ENCODE measurements at regions not wholly inside any gene's neighbourhood (a gene's known extent, or its start where the extent isn't known, plus 50 kb on each side); places are given as distances from the start of the nearest gene placed in this dataset.
"Not testable (repeated sequence)": the region's sequence is repeated elsewhere in the genome, so short reads cannot be mapped to it uniquely, and the experiment has no call there.

DNA sequence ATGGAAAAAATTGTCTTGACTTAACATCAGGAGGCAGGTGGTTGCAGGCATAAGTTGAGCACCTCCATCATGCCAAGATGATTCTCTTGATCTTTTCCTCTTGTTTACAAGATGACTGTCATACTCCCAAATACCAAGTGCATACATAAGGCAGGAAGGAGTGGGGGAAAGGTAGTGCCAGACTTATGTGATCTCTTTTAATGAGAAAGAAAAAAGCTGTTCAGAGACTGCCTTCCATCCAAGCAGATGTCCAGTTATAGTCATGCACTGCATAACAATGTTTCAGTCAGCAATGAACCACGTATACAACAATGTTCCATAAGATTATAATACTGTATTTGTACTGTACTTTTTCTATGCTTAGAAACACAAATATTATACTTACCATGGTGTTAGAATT lies 135.7 kb downstream of the EHF start:
- no peak for DNase-seq (ENCODE audit: extremely low read depth, low read depth, low spot score)

DNA sequence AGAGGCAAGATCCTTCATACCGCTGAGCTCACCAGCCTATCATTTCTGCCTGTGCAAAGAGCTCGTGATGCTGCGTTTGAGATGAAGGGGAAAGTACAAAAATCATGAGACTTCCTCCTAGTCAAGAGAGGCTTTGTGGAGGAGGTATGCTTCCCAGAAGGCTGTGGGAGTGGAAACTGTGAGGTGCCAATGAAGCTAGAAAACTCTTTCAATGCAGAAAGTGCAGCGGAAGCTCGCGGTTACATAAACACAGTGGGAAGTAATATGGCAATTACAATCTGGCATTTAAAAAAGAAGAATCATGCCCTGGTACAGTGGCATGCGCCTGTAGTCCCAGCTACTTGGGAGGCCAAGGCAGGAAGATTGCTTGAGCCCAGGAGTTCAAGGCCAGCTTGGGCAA lies 134.8 kb downstream of the EHF start:
- no peak for DNase-seq (ENCODE audit: extremely low read depth, low read depth, low spot score)

DNA sequence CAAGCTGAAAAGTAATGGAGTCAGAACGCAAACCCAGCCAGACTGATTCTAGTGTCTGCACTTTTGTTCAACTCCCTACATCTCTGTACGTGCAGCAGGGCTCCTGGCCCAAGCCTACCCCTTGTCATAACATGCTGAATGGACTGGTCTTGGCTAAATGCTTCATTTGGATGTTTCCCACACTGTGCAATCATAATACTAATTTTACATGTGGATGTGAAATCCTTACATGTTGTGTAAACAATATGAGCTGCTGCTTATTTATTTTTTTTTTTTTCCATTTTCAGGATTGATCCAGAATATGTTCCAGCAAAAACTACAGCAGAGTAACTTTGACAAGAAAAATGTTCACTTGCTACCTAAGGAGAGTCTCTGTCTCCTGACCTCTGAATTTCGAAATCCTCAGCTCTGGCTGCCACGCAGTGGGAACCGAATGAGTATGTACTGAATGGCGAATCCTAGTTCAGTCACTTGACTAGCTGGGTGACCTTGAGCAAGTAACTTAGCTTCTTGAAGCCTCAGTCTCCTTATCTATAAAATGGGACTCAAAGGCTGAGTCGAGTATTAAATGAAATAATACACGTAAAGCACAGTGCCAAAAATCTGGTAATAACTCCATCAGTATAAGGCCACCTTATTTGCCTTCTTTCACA lies 133.4 kb downstream of the EHF start:
- DNase-seq (ENCODE audit: extremely low read depth, low read depth, low spot score): no peak

DNA sequence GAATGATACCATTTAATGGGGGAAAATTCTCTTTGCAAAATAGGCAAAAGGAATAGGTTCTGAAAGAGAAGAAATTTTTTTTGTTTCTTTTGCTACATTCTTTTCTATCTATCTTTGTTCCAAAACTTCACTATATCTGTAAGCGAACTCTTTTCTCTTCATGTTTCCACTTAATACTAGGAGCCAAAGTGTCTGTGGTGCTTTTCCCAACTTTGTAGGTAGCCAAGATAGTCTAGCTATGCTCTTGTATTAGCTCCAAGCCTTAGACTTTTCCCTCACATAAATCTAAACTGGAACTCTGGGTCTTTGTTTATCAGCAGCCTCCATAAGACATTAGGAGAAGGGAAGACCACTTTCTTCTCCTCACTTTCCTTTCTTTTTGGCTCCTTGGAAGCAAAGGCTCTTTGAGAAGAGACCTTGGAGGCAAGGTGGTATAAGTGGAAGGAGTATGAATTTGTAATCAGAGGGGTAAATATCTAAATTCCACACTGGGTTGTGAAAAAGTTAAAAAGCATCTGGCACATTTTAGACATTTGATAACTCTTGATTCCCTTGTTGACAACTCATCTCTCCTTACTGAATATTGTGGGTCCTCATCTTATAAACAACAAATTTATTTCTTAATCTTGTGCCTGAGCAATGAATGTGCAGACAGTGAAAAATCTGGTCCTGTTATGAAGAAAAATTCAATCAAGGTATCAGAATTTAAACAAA lies 130.0 kb downstream of the EHF start:
- DNase-seq (ENCODE audit: extremely low read depth, low read depth, low spot score): no peak

DNA sequence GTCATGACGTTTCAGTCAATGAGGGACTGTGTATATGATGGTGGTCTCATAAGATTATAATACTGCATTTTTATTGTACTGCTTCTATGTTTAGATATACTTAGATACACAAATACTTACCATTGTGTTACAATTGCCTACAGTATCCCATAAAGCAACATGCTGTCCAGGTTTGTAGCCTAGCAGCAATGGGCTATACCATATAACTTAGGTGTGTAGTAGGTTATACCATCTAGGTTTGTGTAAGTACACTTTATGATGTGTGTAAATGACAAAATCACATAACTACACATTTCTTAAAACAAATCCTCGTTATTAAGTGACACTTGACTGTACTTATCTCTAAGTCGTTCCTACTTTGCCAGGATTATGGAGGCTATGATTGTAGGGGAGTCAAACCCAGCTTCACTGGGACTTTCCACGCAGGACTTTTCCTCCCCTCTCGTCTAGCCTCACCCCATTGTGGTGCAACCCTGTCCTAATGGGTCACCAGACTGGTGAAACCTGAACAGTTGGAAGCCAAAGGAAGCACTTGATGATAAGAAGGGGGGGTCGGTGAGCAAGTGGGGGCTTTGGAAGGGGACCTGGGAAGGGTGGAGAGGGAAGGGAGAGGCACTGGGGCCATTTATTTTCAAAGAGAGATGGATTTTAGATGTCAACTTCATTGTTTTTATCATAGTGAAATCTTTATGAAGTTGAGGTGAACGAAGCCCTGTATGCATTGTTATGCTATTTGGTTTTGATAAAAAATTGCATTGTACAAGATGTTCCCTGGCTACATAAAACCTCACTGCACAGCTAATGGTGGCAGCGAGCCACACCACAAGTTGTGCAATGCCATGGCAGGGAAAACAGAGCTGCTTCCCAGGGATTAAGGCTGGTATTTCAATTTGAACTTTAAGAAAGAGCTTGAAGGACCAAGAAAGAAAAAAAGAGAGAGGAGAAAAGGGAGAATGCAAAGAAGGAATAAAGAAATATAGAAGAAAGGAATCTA lies 129.1 kb downstream of the EHF start:
- no peak for DNase-seq (ENCODE audit: extremely low read depth, low read depth, low spot score)

DNA sequence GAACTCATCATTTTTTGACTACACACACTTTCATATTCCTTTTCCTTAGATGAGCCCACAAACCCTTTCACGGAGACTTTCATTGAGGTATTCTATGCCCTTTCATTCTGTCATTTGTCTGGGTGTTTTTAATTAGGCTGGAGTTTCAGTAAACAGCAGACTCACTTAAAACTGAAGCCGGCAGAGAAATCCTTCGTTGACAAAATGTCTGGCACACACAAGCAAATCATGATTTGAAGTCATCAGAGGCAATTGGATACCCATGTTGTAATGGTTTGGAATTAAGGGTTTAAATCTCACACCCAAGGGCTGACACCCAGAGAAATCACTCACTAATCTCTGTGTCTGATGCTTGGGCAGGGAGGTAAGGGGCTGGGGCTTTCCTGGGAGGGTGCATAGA lies 127.1 kb downstream of the EHF start:
- no peak for DNase-seq (ENCODE audit: extremely low read depth, low read depth, low spot score)

DNA sequence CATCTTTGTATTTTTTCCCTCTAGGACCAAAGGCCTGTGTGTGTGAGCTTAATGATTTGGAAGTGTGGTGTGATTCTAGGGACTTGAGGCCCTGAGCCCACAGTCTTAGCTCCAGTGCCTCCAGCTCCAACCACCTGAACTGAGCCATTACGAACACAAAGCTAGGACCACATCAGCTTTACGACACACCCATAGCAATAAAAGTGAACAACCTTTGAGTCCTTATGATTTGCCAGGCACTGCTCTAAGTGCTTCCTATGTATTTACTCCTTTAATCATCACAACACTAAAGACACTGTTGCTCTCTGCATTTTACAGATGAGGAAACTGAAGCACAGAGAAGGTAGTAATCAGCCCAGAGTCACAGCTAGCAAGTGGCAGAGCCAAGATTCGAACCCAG lies 126.4 kb downstream of the EHF start:
- DNase-seq (ENCODE audit: extremely low read depth, low read depth, low spot score): no peak

DNA sequence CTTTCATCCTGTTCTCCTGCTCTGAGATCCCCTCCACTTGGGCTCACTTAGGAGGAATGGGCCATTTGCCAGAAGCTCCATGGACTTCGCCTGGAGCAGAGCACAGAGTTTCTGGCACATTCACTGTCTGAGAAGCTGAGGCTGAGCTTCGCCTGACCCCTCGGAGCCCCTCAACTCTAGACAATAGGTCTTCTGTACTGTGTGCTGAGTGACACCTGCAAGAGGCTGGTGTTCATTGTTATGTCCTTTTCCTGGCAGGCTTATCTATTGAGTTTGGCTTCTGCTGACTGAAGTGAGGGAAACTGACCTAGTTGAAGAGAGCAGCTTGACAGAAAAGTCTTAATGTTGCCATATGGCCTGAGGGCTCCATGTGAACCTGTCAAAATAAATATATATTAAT lies 124.3 kb downstream of the EHF start:
- DNase-seq (ENCODE audit: extremely low read depth, low read depth, low spot score): no peak

DNA sequence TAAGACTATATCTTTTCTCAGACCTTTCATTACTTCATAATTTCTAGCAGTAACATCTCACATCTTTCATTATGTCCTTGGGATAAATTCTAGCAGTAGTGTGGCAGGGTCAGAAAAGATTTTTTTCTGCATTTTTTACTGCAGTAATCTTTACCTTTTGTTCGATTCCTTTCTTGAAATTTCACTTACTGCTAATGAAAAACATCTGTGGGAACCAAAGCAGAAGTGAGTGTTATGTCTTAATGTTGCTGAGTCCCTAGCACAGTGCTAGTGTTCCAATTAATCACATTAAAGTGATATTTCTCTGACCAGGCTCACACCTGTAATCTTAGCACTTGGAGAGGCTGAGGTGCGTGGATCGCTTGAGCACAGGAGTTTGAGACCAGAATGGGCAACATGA lies 123.6 kb downstream of the EHF start:
- no peak for DNase-seq (ENCODE audit: extremely low read depth, low read depth, low spot score)

DNA sequence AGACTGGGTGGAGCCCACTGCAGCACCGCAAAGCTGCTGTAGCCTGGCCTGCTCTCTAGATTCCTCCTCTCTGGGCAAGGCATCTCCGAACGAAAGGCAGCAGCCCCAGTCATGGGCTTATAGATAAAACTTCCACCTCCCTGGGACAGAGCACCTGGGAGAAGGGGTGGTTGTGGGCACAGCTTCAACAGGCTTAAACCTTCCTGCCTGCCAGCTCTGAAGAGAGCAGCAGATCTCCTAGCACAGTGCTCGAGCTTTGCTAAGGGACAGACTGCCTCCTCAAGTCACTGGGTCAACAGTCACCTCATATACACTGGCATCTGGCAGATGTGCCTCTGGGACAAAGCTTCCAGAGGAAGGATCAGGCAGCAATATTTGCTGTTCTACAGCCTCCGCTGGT lies 117.3 kb downstream of the EHF start:
- DNase-seq (ENCODE audit: extremely low read depth, low read depth, low spot score): no peak

DNA sequence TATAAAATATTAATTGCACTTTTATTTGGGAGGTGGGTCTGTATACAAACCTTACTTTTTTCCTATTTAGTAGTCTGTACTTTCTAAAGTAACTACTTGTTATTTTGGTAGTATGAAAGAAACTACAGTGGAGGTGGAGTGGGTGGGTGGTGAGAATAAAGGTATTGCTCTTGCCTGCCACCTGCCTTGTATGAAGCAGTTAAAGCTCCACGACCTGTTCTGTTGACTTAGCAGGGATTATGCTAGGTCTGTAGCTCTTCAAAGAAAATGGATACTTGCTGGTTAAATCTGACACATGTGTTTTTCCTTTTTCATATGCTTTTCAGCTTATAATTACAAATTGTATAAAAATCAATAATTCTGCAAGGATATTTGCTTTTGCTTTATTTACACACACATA lies 111.9 kb downstream of the EHF start:
- no peak for DNase-seq (ENCODE audit: extremely low read depth, low read depth, low spot score)

DNA sequence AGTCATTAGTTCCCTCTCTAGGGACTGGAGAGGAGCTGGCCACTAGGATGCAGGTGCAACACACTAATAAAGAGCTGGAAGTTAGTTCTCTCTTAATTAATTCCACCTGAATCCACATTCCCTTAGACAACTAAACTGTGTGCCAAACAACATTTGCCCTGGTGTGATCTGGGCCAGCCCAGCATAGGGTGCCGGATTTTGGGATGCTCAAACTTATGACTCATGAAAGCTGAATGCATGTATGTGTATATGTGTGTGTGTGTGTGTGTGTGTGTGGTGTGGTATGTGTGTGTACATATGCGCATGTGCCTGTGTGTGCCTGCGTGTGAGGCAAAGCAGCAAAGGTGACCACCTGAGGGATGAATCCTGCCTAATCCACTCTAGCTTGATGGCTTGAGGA lies 110.7 kb downstream of the EHF start:
- DNase-seq (ENCODE audit: extremely low read depth, low read depth, low spot score): no peak

DNA sequence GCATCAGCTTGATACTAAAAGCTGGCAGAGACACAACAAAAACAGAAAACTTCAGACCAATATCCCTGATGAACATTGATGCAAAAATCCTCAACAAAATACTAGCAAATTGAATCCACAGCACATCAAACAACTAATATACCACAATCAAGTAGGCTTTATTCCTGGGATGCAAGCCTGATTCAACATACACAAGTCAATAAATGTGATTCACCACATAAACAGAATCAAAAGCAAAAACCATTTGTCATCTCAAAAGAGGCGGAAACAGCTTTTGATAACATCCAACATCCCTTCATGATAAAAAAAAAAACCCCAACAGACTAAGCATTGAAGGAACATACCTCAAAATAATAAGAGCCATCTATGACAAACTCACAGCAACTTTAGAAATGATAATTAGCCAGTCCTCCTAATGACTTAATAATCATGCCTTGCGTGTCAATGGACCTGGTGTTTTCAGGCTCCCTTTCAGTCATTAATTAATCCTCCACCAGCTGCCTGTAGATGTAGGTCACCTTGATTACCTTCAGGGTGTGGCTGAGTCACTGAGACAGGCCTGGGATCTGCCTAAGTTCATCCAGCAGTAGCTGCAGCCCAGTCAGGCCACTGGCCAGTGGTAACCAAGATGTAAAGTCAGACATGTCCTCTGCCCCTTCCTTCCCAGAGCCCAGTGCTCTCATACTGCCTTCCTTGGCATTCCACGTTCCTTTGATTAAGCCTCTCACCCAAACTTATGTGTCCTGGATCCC lies 109.8 kb downstream of the EHF start:
- no peak for DNase-seq (ENCODE audit: extremely low read depth, low read depth, low spot score)

DNA sequence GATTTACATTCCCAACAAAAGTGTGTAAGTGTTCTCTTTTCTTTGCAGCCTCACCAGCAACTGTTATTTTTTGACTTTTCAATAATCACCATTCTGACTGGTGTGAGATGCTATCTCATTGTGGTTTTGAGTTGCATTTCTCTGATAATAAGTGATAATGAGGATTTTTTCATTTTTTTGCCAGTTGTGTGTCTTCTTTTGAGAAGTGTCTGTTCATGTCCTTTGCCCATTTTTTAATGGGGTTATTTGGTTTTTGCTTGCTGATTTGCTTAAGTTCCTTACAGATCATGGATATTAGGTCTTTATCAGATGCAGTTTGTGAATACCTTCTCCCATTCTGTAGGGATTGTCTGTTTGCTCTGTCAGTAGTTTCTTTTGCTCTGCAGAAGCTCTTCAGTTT lies 107.7 kb downstream of the EHF start:
- no peak for DNase-seq (ENCODE audit: extremely low read depth, low read depth, low spot score)

DNA sequence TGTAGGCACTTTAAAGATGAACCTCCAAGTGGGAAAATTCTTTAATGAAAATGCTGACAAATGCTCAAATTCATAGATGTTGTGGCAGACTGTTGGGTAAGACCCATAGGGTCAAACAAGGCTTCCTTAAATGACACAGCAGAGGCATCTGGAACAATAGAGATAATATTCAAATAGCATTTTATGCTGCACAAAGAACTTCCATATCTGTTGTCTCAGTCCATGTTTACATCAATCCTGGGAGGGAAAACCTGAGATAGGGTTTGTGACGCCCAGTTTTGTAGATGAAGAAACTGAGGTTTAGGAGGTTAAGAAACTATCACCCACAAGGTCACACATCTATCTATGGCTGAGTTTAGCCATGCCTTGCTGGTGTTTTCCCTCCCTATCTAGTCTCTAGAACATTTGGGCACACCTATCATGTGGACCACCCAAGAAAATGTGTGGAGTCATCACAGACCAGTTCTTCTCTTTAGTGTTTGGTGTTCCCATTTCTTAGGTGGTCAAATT lies 106.4 kb downstream of the EHF start:
- DNase-seq (ENCODE audit: extremely low read depth, low read depth, low spot score): no peak

DNA sequence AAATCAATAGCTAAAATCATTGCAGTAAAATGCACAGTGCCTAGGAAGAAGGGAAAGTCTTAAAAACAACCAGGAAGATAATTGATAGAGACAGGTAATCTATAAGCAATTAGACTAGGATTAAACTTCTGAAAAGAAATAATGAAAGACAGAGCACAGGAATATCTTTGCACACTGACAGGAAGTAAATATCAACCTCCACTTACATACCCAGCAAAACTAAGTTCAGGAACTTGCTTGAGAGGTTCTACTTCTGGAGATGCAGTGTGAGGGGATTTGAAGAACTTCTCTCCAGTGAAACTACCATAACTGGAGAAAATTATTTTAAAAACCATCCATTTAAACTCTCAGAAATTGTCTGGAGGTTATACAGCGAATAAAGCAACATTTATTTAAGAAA lies 104.1 kb downstream of the EHF start:
- DNase-seq (ENCODE audit: extremely low read depth, low read depth, low spot score): no peak

DNA sequence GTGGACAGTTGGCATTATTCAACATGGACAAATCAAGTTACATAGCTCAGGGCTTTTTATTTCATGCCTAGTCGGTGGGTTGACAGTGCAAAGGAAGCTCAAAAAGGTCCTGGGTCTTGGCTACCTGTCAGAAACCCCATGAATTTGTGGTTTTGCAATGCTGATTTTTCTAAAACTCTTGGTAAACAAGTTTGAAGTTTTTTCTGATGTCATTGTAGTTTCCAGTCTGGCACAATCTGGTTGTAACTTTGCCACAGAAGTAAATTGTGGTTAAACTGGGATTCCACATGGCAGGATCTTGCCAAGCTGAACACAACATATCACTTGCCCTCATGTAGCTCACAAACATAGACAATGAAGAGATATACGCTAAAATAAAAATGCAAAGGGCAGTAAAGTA lies 100.8 kb downstream of the EHF start:
- DNase-seq (ENCODE audit: extremely low read depth, low read depth, low spot score): no peak

DNA sequence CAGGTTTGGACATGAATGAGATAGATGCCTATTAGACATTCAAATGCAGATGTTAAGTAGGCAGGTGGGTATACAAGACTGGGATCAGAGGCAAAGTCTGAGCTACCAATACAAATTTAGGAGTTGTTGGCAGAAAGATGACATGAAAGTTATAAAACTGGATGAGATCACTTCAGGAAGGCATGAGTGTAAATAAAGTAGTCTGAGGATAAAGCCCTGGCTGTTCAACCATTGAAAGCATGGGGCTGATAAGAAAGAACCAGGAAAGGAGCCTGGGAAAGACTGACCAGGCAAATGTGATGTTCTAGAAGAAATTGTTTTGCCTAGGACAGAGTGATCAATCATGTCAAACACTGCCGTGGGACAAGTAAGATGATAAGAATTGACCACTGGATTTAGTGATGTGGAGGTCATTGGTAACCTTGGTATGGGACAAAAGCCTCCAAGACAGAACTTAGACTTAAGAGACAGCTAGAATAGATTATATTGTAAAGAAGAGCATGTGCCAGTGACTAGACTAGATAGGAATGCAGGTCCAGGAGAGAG lies 98.5 kb downstream of the EHF start:
- no peak for DNase-seq (ENCODE audit: extremely low read depth, low read depth, low spot score)

DNA sequence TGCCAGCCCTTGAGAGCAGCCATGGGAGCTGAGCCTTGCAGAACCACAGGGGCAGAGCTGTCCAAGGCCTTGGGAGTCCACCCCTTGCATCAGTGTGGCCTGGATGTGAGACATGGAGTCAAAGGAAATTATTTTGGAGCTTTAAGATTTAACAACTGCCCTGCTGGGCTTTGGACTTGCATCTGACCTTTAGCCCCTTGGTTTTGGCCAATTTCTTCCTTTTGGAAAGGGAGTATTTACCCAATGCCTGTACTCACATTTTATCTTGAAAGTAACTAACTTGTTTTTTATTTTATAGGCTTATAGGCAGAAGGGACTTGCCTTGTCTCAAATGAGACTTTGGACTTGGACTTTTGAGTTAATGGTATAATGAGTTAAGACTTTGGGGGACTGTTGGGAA lies 92.7 kb downstream of the EHF start:
- not testable (repeated sequence) for DNase-seq (ENCODE audit: extremely low read depth, low read depth, low spot score)

Measured in glomerular endothelial cell (primary cell).